ENCODE measurements at regions not wholly inside any gene's neighbourhood (a gene's known extent, or its start where the extent isn't known, plus 50 kb on each side); places are given as distances from the start of the nearest gene placed in this dataset.
"Not testable (repeated sequence)": the region's sequence is repeated elsewhere in the genome, so short reads cannot be mapped to it uniquely, and the experiment has no call there.

DNA sequence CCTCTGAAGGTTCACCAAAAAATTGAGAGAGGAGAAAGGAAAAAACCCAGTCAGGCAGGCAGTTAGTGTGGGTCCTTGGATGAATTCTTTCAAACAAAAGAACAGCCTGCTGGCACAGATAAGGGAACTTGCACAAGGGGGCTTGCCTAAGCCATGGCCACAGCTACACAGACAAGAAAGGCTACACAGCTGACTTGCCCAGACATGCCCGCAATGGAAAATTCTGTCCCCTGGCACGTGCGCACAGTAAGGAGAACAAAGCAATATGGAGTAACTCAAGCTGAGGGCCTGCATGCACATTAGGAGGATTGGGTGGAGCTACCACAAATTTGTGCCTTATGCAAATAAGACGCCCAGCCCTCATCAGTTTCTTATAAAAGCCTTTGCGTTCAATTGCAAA is 512.5 kb upstream of the HTR2C start:
- TF ChIP-seq, protein P1, sequence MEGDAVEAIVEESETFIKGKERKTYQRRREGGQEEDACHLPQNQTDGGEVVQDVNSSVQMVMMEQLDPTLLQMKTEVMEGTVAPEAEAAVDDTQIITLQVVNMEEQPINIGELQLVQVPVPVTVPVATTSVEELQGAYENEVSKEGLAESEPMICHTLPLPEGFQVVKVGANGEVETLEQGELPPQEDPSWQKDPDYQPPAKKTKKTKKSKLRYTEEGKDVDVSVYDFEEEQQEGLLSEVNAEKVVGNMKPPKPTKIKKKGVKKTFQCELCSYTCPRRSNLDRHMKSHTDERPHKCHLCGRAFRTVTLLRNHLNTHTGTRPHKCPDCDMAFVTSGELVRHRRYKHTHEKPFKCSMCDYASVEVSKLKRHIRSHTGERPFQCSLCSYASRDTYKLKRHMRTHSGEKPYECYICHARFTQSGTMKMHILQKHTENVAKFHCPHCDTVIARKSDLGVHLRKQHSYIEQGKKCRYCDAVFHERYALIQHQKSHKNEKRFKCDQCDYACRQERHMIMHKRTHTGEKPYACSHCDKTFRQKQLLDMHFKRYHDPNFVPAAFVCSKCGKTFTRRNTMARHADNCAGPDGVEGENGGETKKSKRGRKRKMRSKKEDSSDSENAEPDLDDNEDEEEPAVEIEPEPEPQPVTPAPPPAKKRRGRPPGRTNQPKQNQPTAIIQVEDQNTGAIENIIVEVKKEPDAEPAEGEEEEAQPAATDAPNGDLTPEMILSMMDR (IDR thresholded peaks at IDR 0.05; ENCODE audit: insufficient read depth, low read depth, low read length, missing control alignments) = no peak
- H3K4me3 ChIP-seq (ENCODE audit: low read depth, low read length) = no peak overlapping the region
- DNase-seq (ENCODE audit: low read depth) = no peak

DNA sequence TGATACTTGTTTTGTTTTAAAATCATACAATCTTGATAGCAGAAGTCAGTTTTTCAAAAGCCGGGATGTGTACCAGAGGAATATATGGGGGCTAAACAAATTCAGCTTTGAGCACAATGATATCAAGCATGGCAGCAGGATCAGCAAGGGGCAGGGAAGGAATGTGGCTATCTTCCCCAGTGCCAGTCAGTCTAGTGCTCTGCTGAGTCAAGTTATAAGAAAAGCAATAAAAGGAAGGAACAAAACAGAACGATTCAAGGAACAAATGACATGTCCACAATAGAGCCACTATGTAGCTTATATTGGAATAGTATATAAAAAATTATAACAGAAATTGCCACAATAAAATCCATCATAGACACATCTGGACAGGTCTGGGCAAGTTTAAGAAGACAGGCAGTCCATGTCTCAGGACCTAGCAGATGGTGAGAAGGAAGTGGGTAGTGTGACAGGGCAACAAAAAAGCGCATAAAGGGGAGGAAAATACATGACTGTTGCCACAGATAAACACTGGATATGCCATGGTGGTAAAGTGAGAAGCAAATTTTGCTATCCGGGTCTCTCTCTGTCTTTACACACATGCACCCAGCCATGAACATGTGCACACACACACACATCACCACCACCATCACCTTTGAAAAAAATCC is 518.2 kb upstream of the HTR2C start:
- DNase-seq (ENCODE audit: low read depth) = no peak
- no peak overlapping the region for H3K4me3 ChIP-seq (ENCODE audit: low read depth, low read length)
- TF ChIP-seq, protein P1 (IDR thresholded peaks at IDR 0.05; ENCODE audit: insufficient read depth, low read depth, low read length, missing control alignments) = no peak

GRCh38 chrX:114061226-114061625 is 522.7 kb upstream of the HTR2C start:
- TF ChIP-seq, protein P1 (IDR thresholded peaks at IDR 0.05; ENCODE audit: insufficient read depth, low read depth, low read length, missing control alignments) = no peak
- no peak for DNase-seq (ENCODE audit: low read depth)
- no peak overlapping the region for H3K4me3 ChIP-seq (ENCODE audit: low read depth, low read length)

- TF ChIP-seq, protein P1 (IDR thresholded peaks at IDR 0.05; ENCODE audit: insufficient read depth, low read depth, low read length, missing control alignments) = no peak
- DNase-seq (ENCODE audit: low read depth) = no peak
Observed at GRCh38 chrX:114058988-114059418, 524.9 kb upstream of the HTR2C start.

DNA sequence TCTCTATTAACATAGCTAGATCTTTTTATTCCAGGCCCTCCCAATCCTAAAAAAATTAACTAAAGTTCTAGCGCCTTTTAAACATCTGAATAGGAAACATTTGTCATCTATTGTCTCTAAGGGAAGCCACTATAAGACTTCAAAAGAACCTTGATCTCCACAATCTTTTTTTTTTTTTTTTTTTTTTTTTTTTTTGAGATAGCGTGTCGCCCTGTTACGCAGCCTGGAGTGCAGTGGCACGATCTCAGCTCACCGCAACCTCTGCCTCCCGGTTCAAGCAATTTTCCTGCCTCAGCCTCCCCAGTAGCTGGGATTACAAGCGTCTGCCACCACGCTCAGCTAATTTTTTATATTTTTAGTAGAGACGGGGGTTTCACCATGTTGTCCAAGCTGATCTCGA is 526.5 kb upstream of the HTR2C start:
- H3K4me3 ChIP-seq (ENCODE audit: low read depth, low read length); DNase-seq (ENCODE audit: low read depth): not testable (repeated sequence)

More at GRCh38 chrX:114058988-114059418, 524.9 kb upstream of the HTR2C start:
- no peak overlapping the region for H3K4me3 ChIP-seq (ENCODE audit: low read depth, low read length)

GRCh38 chrX:114051667-114052315 is 532.1 kb upstream of the HTR2C start:
- H3K4me3 ChIP-seq (ENCODE audit: low read depth, low read length) = no peak overlapping the region
- TF ChIP-seq, protein P1 (IDR thresholded peaks at IDR 0.05; ENCODE audit: insufficient read depth, low read depth, low read length, missing control alignments) = no peak
- DNase-seq (ENCODE audit: low read depth) = no peak

GRCh38 chrX:114050075-114050796 is 533.6 kb upstream of the HTR2C start:
- TF ChIP-seq, protein P1 (IDR thresholded peaks at IDR 0.05; ENCODE audit: insufficient read depth, low read depth, low read length, missing control alignments) = no peak
- H3K4me3 ChIP-seq (ENCODE audit: low read depth, low read length) = no peak overlapping the region
- no peak for DNase-seq (ENCODE audit: low read depth)
